GM12872 (cell line): ENCODE measurements at regions not wholly inside any gene's neighbourhood (a gene's known extent, or its start where the extent isn't known, plus 50 kb on each side); places are given as distances from the start of the nearest gene placed in this dataset.

Experiments used
- CTCF ChIP-seq: IDR thresholded peaks from 3 replicates; pipeline ENCODE4 v1.5.1; 2011; ENCODE audit warnings: low read depth, mild to moderate bottlenecking, low read length, moderate library complexity; ENCODE audit not compliant: insufficient read depth

DNA sequence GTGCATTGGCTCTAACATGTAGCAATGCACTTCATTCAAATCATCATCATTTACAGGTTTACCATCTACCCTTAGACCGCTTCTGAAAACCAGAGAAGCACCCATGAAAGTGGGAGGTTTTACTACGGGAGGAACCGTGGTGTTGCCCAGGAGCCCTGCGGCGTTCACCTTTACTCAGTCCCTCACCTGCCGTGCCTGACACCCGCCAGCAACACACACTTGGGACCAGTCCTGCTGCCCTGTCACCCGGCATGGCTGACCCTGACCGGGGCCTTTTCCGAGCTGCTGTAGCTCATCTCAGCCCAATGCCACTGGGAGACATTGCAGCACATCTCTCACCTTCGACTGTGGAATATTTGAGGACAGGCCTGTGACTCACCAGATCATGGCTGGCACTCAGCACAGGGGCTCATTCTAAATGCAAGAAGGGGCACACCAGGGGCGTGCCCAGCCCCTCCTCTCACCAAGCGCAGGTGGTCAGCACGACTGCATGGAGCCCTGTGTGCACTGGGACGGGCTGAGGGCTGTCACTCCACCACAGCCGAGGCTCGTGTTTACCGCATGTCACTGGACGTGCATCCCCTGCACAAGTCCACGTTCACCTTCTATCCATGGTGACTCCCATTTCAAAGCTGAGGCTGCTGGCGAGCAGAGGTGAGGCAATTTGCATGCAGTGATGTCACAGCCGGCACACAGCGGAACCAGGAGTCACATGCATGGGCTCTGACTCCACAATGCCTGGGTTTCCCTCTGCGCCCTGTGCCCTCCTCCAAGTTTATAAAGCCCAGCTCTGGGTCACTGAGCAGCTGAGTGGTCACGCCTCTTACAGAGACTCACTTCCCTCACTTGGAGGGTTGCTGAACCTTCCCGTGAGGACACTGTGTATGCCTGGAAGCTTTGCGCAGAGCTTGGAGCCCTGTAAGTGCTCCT, 76.7 kb upstream of the SNTG2 start:
- no peak for TF ChIP-seq CTCF

GRCh38 chr2:873027-873426, 77.6 kb upstream of the SNTG2 start:
- TF ChIP-seq CTCF = no peak

DNA sequence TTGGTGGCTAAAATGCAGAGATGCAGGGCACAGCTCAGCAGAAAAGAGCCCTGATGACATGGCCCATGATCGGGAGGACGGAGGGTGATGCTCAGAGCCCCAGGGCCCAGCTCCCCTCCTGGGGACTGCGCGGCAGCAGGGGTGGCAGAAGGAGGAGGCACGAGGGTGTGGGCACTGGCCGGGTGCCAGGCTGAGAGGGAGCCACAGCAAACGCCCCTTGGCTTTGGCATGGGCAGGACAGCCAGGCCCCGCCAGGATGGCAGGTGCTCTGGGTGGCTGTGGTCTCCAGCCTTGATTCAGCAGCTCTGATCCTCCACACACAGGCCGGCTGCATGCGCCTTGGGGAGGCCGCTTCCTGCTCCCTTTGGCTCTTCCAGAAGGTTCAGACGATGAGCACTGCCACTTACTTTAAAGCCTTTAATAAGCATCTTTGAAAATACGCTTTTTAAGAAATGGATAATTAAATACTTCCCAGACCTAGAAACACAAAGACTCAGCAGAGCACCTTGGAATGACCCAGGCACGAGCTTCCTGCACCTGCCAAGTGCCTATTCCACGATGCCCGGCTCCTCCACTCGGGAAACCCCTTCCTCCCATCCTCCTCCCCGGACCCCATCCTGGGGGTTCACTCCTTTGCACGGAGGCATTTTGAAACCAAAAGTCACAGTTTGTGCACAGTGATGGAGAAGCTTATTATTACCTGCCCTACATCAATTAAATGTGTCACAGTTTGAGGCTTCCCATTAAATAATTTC, 78.5 kb upstream of the SNTG2 start:
- no peak for TF ChIP-seq CTCF

DNA sequence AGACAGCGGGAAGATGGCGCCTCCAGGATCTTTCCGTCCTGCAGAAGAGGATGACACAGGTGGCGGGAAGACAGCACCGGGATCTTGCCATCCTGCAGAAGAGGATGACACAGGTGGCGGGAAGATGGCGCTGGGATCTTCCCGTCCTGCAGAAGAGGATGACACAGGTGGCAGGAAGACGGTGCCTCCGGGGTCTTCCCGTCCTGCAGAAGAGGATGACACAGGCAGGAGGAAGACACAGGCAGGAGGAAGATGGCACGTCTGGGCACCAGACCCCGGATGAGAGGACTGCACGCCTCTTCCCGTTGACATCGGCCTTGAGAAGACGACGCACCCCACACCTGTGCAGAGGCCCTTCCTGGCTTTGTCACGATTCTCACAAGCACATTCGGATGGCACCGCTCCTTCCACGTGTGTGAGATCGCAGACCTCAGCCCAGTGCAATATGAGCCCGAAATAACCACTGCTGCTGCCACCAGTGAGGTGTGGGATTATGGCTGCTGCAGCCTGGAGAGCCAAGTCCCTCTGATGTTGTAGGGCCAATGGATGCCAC, 79.4 kb upstream of the SNTG2 start:
- no peak for TF ChIP-seq CTCF

DNA sequence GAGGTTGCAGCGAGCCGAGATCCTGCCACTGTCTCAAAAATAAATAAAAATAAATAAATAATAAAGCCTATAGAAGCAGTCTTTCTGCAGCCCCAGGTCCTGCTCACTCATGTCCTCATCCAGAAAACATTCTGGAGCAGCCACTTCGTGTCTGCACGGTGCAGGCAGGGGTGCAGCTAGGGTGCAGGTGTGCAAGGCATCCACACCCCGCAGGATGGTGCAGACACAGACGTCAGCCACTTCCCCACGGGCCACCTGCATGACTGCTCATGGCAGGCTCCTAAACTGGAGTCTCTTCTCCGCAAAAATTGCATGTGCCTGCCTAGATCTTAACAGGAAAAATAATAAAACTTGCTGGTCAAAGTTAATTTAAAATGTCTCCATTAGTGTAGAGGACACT, 80.2 kb upstream of the SNTG2 start:
- TF ChIP-seq CTCF = no peak

- TF ChIP-seq CTCF = no peak
These were observed 80.8 kb upstream of the SNTG2 start for GRCh38 chr2:869894-870293.

DNA sequence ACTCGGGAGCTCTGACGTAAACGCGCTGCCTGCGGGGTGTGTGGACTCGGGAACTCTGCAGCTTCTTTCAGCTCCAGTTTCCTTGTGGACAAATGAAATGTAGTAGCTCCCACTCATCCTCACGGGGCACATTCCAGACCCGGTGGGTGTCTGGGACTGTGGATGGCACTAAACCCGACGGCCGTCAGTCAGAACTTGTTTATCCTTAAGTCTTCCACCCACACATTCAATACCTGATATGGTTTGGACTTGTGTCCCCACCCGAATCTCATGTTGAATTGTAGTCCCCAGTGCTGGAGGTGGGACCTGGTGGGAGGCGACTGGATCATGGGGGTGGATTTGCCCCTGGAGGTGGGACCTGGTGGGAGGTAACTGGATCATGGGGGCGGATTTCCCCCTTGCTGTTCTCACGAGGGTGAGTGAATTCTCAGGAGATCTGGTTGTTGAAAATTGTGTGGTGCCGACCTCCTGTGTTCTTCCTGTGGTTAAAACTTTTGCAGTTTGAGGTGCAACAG, 81.2 kb upstream of the SNTG2 start:
- TF ChIP-seq CTCF = no peak
